Mesendoderm (in vitro differentiated cells): ENCODE measurements at regions not wholly inside any gene's neighbourhood (a gene's known extent, or its start where the extent isn't known, plus 50 kb on each side); places are given as distances from the start of the nearest gene placed in this dataset.

Experiments used
- DNase-seq: peaks from one replicate; pipeline ENCODE4 v3.0.0; 2013
- H2AK5ac ChIP-seq: 2 replicates; pipeline ENCODE4 v1.6.1; 2013; ENCODE audit warnings: low read length, inconsistent platforms
- H2BK120ac ChIP-seq: 2 replicates; pipeline ENCODE4 v1.6.1; 2013; ENCODE audit warnings: low read depth, mild to moderate bottlenecking, low read length, moderate library complexity, mixed read lengths
- H2BK15ac ChIP-seq: replicated peaks from 2 replicates; pipeline ENCODE4 v1.6.1; 2013; ENCODE audit warnings: low read depth, mild to moderate bottlenecking, moderate library complexity
- H2BK5ac ChIP-seq: 2 replicates; pipeline ENCODE4 v1.6.1; 2013; ENCODE audit warnings: low read length, inconsistent platforms
- H3K18ac ChIP-seq: 2 replicates; pipeline ENCODE4 v1.6.1; 2013; ENCODE audit warnings: mild to moderate bottlenecking, low read length, mixed read lengths
- H3K23ac ChIP-seq: one replicate; pipeline ENCODE4 v1.6.1; 2013; ENCODE audit warnings: low read length
- H3K27ac ChIP-seq: 2 replicates; pipeline ENCODE4 v1.5.1; 2013; ENCODE audit warnings: low read depth, mild to moderate bottlenecking, inconsistent platforms, low read length, moderate library complexity
- H3K27me3 ChIP-seq: 2 replicates; pipeline ENCODE4 v1.6.1; 2013; ENCODE audit warnings: low read length, control low read depth, mild to moderate bottlenecking, inconsistent platforms; ENCODE audit not compliant: insufficient read depth, poor library complexity
- H3K36me3 ChIP-seq: 2 replicates; pipeline ENCODE4 v1.6.1; 2013; ENCODE audit warnings: low read length, inconsistent platforms; ENCODE audit not compliant: control insufficient read depth, insufficient read depth
- H3K4ac ChIP-seq: one replicate; pipeline ENCODE4 v1.6.1; 2013; ENCODE audit warnings: low read depth, mild to moderate bottlenecking, low read length, moderate library complexity
- H3K4me1 ChIP-seq: 2 replicates; pipeline ENCODE4 v1.6.1; 2013; ENCODE audit warnings: low read depth, low read length, inconsistent platforms; ENCODE audit not compliant: control insufficient read depth
- H3K4me2 ChIP-seq: 2 replicates; pipeline ENCODE4 v1.6.1; 2013; ENCODE audit warnings: low read length
- H3K4me3 ChIP-seq: 2 replicates; pipeline ENCODE4 v1.5.1; 2013; ENCODE audit warnings: mild to moderate bottlenecking, low read length
- H3K56ac ChIP-seq: one replicate; pipeline ENCODE4 v1.6.1; 2013; ENCODE audit warnings: low read length
- H3K79me1 ChIP-seq: 2 replicates; pipeline ENCODE4 v1.6.1; 2013; ENCODE audit warnings: low read length, inconsistent platforms
- H3K79me2 ChIP-seq: 2 replicates; pipeline ENCODE4 v1.6.1; 2013; ENCODE audit warnings: mild to moderate bottlenecking, low read length; ENCODE audit not compliant: control insufficient read depth, insufficient read depth
- H3K9ac ChIP-seq: 2 replicates; pipeline ENCODE4 v1.6.1; 2013; ENCODE audit warnings: low read length, inconsistent platforms
- H4K5ac ChIP-seq: one replicate; pipeline ENCODE4 v1.6.1; 2013; ENCODE audit warnings: low read length
- H4K8ac ChIP-seq: one replicate; pipeline ENCODE4 v1.6.1; 2013; ENCODE audit warnings: low read depth, mild to moderate bottlenecking, control low read depth, low read length, moderate library complexity
- WGBS: extraction: QIAGEN DNeasy Blood & Tissue Kit; methylation state at CpG from one replicate; pipeline ENCODE4 v1.1.7; 2013; ENCODE audit warnings: low lambda C conversion rate, missing lambda C conversion rate; ENCODE audit not compliant: insufficient coverage; ENCODE audit errors: extremely low coverage; 5-methylcytosine and 5-hydroxymethylcytosine counted together

- Histone ChIP-seq H3K79me1 (no peaks in the 10 kb centered on the region), H4K8ac (no peak overlapping the region), H2BK15ac (no peak overlapping the region), H3K79me2 (no peaks in the 10 kb centered on the region), H2BK5ac (no peak overlapping the region), H3K4me2 (no peak overlapping the region), H2AK5ac (no peak overlapping the region), H3K18ac (no peak overlapping the region), H3K4me3 (no peak overlapping the region), H2BK120ac (no peak overlapping the region), H3K36me3 (no peaks in the 10 kb centered on the region), H3K9ac (no peak overlapping the region), H3K4ac (no peak overlapping the region), H3K4me1 (no peaks in the 10 kb centered on the region), H3K27me3 (no peaks in the 10 kb centered on the region), H3K23ac (no peak overlapping the region), H3K27ac (no peak overlapping the region), H4K5ac (no peak overlapping the region), H3K56ac (peak overlapping the region; percentile 27)
- no CpG with 5 or more reads among the region's 24 CpGs for WGBS
- DNase-seq, result peak; percentile 26
Observed at GRCh38 chr2:128449226-128450061, 130.8 kb upstream of the HS6ST1 start.

GRCh38 chr2:128450211-128451024 lies 131.8 kb upstream of the HS6ST1 start:
- no peaks in the 10 kb centered on the region for H3K27me3 ChIP-seq
- no peaks in the 10 kb centered on the region for H3K79me2 ChIP-seq
- no peak for DNase-seq
- no peak overlapping the region for H2BK5ac ChIP-seq
- H4K8ac ChIP-seq, result no peak overlapping the region
- H3K79me1 ChIP-seq, result no peaks in the 10 kb centered on the region
- H3K36me3 ChIP-seq, result no peaks in the 10 kb centered on the region
- no peak overlapping the region for H3K18ac ChIP-seq
- H3K4me1 ChIP-seq, result no peaks in the 10 kb centered on the region
- no peak overlapping the region for H3K27ac ChIP-seq
- H2BK120ac ChIP-seq, result no peak overlapping the region
- H2BK15ac ChIP-seq, result no peak overlapping the region
- no peak overlapping the region for H4K5ac ChIP-seq
- no peak overlapping the region for H3K9ac ChIP-seq
- no CpG with 5 or more reads among the region's 14 CpGs for WGBS
- H3K56ac ChIP-seq, result no peak overlapping the region
- H3K4me2 ChIP-seq, result no peak overlapping the region
- H3K4ac ChIP-seq, result no peak overlapping the region
- no peak overlapping the region for H3K4me3 ChIP-seq
- no peak overlapping the region for H3K23ac ChIP-seq
- no peak overlapping the region for H2AK5ac ChIP-seq

- H3K4me3 ChIP-seq, result no peak overlapping the region
- H3K23ac ChIP-seq, result no peak overlapping the region
- H3K56ac ChIP-seq, result no peak overlapping the region
- H3K4me2 ChIP-seq, result no peak overlapping the region
- no peak overlapping the region for H3K18ac ChIP-seq
- no CpG with 5 or more reads among the region's 15 CpGs for WGBS
- no peak overlapping the region for H2BK5ac ChIP-seq
- H3K4ac ChIP-seq, result no peak overlapping the region
- no peaks in the 10 kb centered on the region for H3K36me3 ChIP-seq
- H3K79me1 ChIP-seq, result no peaks in the 10 kb centered on the region
- no peak for DNase-seq
- no peak overlapping the region for H2AK5ac ChIP-seq
- H3K27ac ChIP-seq, result no peak overlapping the region
- no peaks in the 10 kb centered on the region for H3K4me1 ChIP-seq
- no peak overlapping the region for H4K8ac ChIP-seq
- H2BK120ac ChIP-seq, result no peak overlapping the region
- H4K5ac ChIP-seq, result no peak overlapping the region
- no peak overlapping the region for H3K9ac ChIP-seq
- H2BK15ac ChIP-seq, result no peak overlapping the region
- no peaks in the 10 kb centered on the region for H3K27me3 ChIP-seq
- H3K79me2 ChIP-seq, result no peaks in the 10 kb centered on the region
Observed at GRCh38 chr2:128451084-128452023, 132.7 kb upstream of the HS6ST1 start.

- H3K4me1 ChIP-seq, result no peaks in the 10 kb centered on the region
- H2BK15ac ChIP-seq, result no peak overlapping the region
- no peak overlapping the region for H3K23ac ChIP-seq
- H4K8ac ChIP-seq, result no peak overlapping the region
- H4K5ac ChIP-seq, result no peak overlapping the region
- H3K79me1 ChIP-seq, result no peaks in the 10 kb centered on the region
- DNase-seq, result no peak
- H3K18ac ChIP-seq, result no peak overlapping the region
- no peak overlapping the region for H3K4me3 ChIP-seq
- no peak overlapping the region for H3K4me2 ChIP-seq
- no peaks in the 10 kb centered on the region for H3K36me3 ChIP-seq
- WGBS, result no CpG with 5 or more reads among the region's 1 CpG
- no peak overlapping the region for H3K4ac ChIP-seq
- no peak overlapping the region for H3K9ac ChIP-seq
- H2BK120ac ChIP-seq, result no peak overlapping the region
- H3K56ac ChIP-seq, result no peak overlapping the region
- H2AK5ac ChIP-seq, result no peak overlapping the region
- H3K79me2 ChIP-seq, result no peaks in the 10 kb centered on the region
- H2BK5ac ChIP-seq, result no peak overlapping the region
- no peak overlapping the region for H3K27ac ChIP-seq
- no peaks in the 10 kb centered on the region for H3K27me3 ChIP-seq
Observed at GRCh38 chr2:128452024-128452411, 133.3 kb upstream of the HS6ST1 start.

GRCh38 chr2:128452536-128453530 lies 134.2 kb upstream of the HS6ST1 start:
- Histone ChIP-seq H4K8ac (no peak overlapping the region), H3K4ac (no peak overlapping the region), H3K4me1 (no peaks in the 10 kb centered on the region), H2BK120ac (no peak overlapping the region), H3K36me3 (no peaks in the 10 kb centered on the region), H3K4me3 (no peak overlapping the region), H3K79me1 (no peaks in the 10 kb centered on the region), H3K79me2 (no peaks in the 10 kb centered on the region), H3K18ac (no peak overlapping the region), H2BK5ac (no peak overlapping the region), H2BK15ac (no peak overlapping the region), H3K9ac (no peak overlapping the region), H2AK5ac (no peak overlapping the region), H3K4me2 (no peak overlapping the region), H3K23ac (no peak overlapping the region), H4K5ac (no peak overlapping the region), H3K27ac (no peak overlapping the region), H3K56ac (no peak overlapping the region), H3K27me3 (no peaks in the 10 kb centered on the region)
- DNase-seq, result no peak
- no CpG with 5 or more reads among the region's 20 CpGs for WGBS
